HFF-Myc (cell line): ENCODE measurements at regions not wholly inside any gene's neighbourhood (a gene's known extent, or its start where the extent isn't known, plus 50 kb on each side); places are given as distances from the start of the nearest gene placed in this dataset.

Experiments
- DNase-seq: peaks from one replicate; pipeline ENCODE4 v3.0.0-alpha.2; 2011; ENCODE audit warnings: low read depth; ENCODE audit errors: extremely low read depth
- H3K4me3 ChIP-seq: replicated peaks from 2 replicates; pipeline ENCODE4 v1.5.1; 2011; ENCODE audit warnings: low read depth, mild to moderate bottlenecking, control low read depth, low read length
- CTCF ChIP-seq: IDR thresholded peaks from 2 replicates; pipeline ENCODE4 v1.5.1; 2012; ENCODE audit warnings: mild to moderate bottlenecking, low read depth, low read length, control low read depth; ENCODE audit errors: missing control alignments

- no peak for TF ChIP-seq CTCF
- H3K4me3 ChIP-seq, result no peak overlapping the region
- no peak for DNase-seq
Measured at GRCh38 chr6:139839506-139840156, 465.2 kb upstream of the CITED2 start.

GRCh38 chr6:139834232-139834631 is 459.8 kb upstream of the CITED2 start:
- no peak for TF ChIP-seq CTCF
- no peak overlapping the region for H3K4me3 ChIP-seq
- DNase-seq, result no peak

- DNase-seq, result no peak
- no peak for TF ChIP-seq CTCF
Measured at GRCh38 chr6:139833592-139833991, 459.1 kb upstream of the CITED2 start.

GRCh38 chr6:139832493-139833305 is 458.3 kb upstream of the CITED2 start:
- H3K4me3 ChIP-seq, result no peak overlapping the region
- DNase-seq, result no peak
- TF ChIP-seq CTCF, result no peak

More at GRCh38 chr6:139833592-139833991, 459.1 kb upstream of the CITED2 start:
- H3K4me3 ChIP-seq, result no peak overlapping the region

GRCh38 chr6:139829576-139829975 is 455.1 kb upstream of the CITED2 start:
- no peak for TF ChIP-seq CTCF
- no peak for DNase-seq
- H3K4me3 ChIP-seq, result no peak overlapping the region

GRCh38 chr6:139828751-139829519 is 454.5 kb upstream of the CITED2 start:
- DNase-seq, result no peak
- H3K4me3 ChIP-seq, result no peak overlapping the region
- no peak for TF ChIP-seq CTCF
